ENCODE measurements at regions not wholly inside any gene's neighbourhood (a gene's known extent, or its start where the extent isn't known, plus 50 kb on each side); places are given as distances from the start of the nearest gene placed in this dataset.

DNA sequence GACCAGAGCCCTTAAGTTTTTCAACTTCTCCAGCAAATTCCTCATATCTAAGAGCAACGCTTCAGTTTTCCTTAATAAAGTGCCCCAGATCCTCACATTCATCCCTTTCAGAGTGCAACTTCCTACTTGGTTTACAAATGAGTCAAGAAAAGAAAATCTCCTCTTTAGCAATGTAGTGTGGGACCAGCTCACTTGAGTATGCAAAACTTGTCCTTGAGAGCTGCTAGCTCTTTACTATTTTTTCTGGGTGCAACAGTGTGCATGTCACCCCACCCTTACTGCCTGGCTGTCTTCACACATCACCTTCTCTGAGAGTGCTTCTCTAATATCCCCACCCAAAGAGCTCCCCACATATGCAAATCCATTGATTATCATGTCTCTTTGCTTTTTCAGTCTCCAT, 203.1 kb upstream of the CAMK1G start:
- no peak for TF ChIP-seq EZH2phosphoT487 (IDR thresholded peaks at IDR 0.05; ENCODE audit: insufficient read depth, low read depth)
- no peak for TF ChIP-seq EZH2 (IDR thresholded peaks at IDR 0.05; ENCODE audit: insufficient read depth, poor library complexity, severe bottlenecking)
- in situ Hi-C loops (cut with MboI) = no loop called here
- H3K9me3 ChIP-seq (ENCODE audit: low read depth) = no peaks in the 10 kb centered on the region
- no peaks in the 10 kb centered on the region for H3K9me2 ChIP-seq (ENCODE audit: insufficient read depth)
- no peaks in the 10 kb centered on the region for H4K20me1 ChIP-seq (ENCODE audit: insufficient read depth)
- no peak overlapping the region for H3K9ac ChIP-seq
- H3K4me3 ChIP-seq = no peak overlapping the region
- no peaks in the 10 kb centered on the region for H3K27me3 ChIP-seq (replicated peaks; ENCODE audit: insufficient read depth)
- H3K36me3 ChIP-seq (ENCODE audit: low read depth) = no peaks in the 10 kb centered on the region
- H3F3A ChIP-seq (ENCODE audit: insufficient read depth) = 0 out of 2 replicates have a peak, but pooled peaks cover 8% of the 10 kb centered on the region
- H3K27ac ChIP-seq = no peak overlapping the region
- H3K79me2 ChIP-seq (ENCODE audit: insufficient read depth) = no peaks in the 10 kb centered on the region
- 100% methylated on average over 1 of the region's 1 CpG for WGBS, 2 experiments (ENCODE audit: low coverage in 1 of 2, low lambda C conversion rate in 2 of 2, missing lambda C conversion rate in 2 of 2)
- H2AFZ ChIP-seq = no peak overlapping the region
- peak; percentile 28 for DNase-seq
- H3K4me1 ChIP-seq (ENCODE audit: insufficient read depth) = peaks cover 13% of the 10 kb centered on the region
- no peak overlapping the region for H3K4me2 ChIP-seq (ENCODE audit: unreplicated experiment)

DNA sequence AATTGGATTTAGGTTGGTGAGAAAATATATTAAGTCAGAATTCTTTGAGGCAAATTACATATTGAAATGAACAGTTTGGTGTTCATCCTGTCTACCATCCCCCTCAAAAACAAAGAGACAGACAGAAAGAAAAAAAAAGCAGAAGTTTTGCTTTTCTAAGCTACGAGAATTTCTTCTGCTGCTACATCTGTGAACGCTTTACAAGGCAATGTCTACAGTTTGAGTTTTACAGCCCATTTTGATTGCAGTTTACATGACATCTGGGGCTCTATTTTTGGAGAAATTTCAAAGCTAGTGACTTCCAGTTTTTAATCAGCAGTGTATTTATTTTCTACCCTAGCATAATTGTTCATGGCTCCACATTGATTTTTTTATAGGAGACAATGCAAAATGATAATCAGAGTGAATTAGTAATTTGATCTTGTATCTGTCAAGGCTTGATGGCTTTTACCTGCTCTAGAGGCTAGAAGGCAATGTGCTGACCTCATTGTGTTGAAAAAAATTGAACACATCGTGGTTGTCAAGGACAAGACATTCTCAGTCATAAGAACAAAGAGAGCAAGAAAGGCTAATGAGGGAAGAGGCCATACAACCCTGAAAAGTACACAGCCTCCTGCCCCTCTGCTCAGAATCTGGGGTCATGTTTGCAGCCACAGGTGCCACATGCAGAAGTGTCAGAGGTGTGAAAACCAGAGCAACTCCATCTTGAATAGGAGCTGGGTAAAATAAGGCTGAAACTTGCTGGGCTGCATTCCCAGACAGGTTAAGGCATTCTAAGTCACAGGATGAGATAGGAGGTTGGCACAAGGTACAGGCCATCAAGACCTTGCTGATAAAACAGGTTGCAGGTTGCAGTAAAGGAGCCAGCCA, 201.0 kb upstream of the CAMK1G start:
- no peak overlapping the region for H3K4me3 ChIP-seq
- H4K20me1 ChIP-seq (ENCODE audit: insufficient read depth) = no peaks in the 10 kb centered on the region
- H3K9ac ChIP-seq = no peak overlapping the region
- in situ Hi-C loops (cut with MboI) = no loop called here
- 46 to 59% methylated on average over 3 of the region's 3 CpGs for WGBS, 2 experiments (ENCODE audit: low coverage in 1 of 2, low lambda C conversion rate in 2 of 2, missing lambda C conversion rate in 2 of 2)
- TF ChIP-seq EZH2 (IDR thresholded peaks at IDR 0.05; ENCODE audit: insufficient read depth, poor library complexity, severe bottlenecking) = no peak
- TF ChIP-seq EZH2phosphoT487 (IDR thresholded peaks at IDR 0.05; ENCODE audit: insufficient read depth, low read depth) = no peak
- H3K36me3 ChIP-seq (ENCODE audit: low read depth) = no peaks in the 10 kb centered on the region
- H3F3A ChIP-seq (ENCODE audit: insufficient read depth) = no peaks in the 10 kb centered on the region
- no peak for DNase-seq
- H3K9me3 ChIP-seq (ENCODE audit: low read depth) = no peaks in the 10 kb centered on the region
- peaks cover 3% of the 10 kb centered on the region for H3K4me1 ChIP-seq (ENCODE audit: insufficient read depth)
- no peaks in the 10 kb centered on the region for H3K9me2 ChIP-seq (ENCODE audit: insufficient read depth)
- no peak overlapping the region for H3K4me2 ChIP-seq (ENCODE audit: unreplicated experiment)
- no peaks in the 10 kb centered on the region for H3K27me3 ChIP-seq (replicated peaks; ENCODE audit: insufficient read depth)
- no peak overlapping the region for H3K27ac ChIP-seq
- H3K79me2 ChIP-seq (ENCODE audit: insufficient read depth) = no peaks in the 10 kb centered on the region
- H2AFZ ChIP-seq = no peak overlapping the region

DNA sequence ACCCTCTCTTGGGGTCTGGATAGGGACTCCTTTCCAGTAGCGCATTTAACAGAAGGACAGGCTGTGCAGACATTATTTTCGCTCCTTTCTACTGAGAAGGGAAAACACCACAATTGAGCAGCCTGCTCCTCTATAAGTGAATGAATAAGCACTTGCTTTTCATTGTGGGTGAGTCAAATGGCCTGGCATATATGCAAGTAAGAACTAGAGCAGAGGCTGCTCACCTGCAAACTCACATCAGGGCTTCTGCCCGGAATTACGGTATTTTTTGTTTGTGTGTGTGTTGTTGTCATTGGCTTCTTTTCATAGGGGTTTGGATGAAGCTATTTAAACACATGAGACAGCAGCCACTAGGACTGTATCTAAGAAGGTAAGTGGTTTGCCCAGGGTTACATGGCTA, 200.1 kb upstream of the CAMK1G start:
- Histone ChIP-seq H3K27me3 (replicated peaks; ENCODE audit: insufficient read depth) (no peaks in the 10 kb centered on the region), H3F3A (ENCODE audit: insufficient read depth) (peaks cover 5% of the 10 kb centered on the region), H3K4me3 (no peak overlapping the region), H3K9ac (no peak overlapping the region), H3K27ac (no peak overlapping the region), H3K36me3 (ENCODE audit: low read depth) (no peaks in the 10 kb centered on the region), H4K20me1 (ENCODE audit: insufficient read depth) (no peaks in the 10 kb centered on the region), H2AFZ (peak overlapping the region; percentile 23; the same call in 1 of the 2 replicates), H3K79me2 (ENCODE audit: insufficient read depth) (no peaks in the 10 kb centered on the region), H3K4me1 (ENCODE audit: insufficient read depth) (peaks cover 13% of the 10 kb centered on the region), H3K4me2 (ENCODE audit: unreplicated experiment) (no peak overlapping the region), H3K9me3 (ENCODE audit: low read depth) (no peaks in the 10 kb centered on the region), H3K9me2 (ENCODE audit: insufficient read depth) (no peaks in the 10 kb centered on the region)
- 98 to 100% methylated on average over 4 of the region's 4 CpGs for WGBS, 2 experiments (ENCODE audit: low coverage in 1 of 2, low lambda C conversion rate in 2 of 2, missing lambda C conversion rate in 2 of 2)
- DNase-seq = no peak
- TF ChIP-seq EZH2 (IDR thresholded peaks at IDR 0.05; ENCODE audit: insufficient read depth, poor library complexity, severe bottlenecking) (no peak), EZH2phosphoT487 (IDR thresholded peaks at IDR 0.05; ENCODE audit: insufficient read depth, low read depth) (no peak)
- in situ Hi-C loops (cut with MboI) = no loop called here

- no peaks in the 10 kb centered on the region for H3K79me2 ChIP-seq (ENCODE audit: insufficient read depth)
- H3K9me3 ChIP-seq (ENCODE audit: low read depth) = no peaks in the 10 kb centered on the region
- no peaks in the 10 kb centered on the region for H3K36me3 ChIP-seq (ENCODE audit: low read depth)
- H3K4me3 ChIP-seq = no peak overlapping the region
- in situ Hi-C loops (cut with MboI) = no loop called here
- 81 to 92% methylated on average over 5 of the region's 5 CpGs for WGBS, 2 experiments (ENCODE audit: low coverage in 1 of 2, low lambda C conversion rate in 2 of 2, missing lambda C conversion rate in 2 of 2)
- H3K9me2 ChIP-seq (ENCODE audit: insufficient read depth) = no peaks in the 10 kb centered on the region
- no peak for DNase-seq
- H3K27me3 ChIP-seq (replicated peaks; ENCODE audit: insufficient read depth) = no peaks in the 10 kb centered on the region
- H3F3A ChIP-seq (ENCODE audit: insufficient read depth) = peaks cover 12% of the 10 kb centered on the region
- H3K9ac ChIP-seq = no peak overlapping the region
- H3K4me1 ChIP-seq (ENCODE audit: insufficient read depth) = peaks cover 20% of the 10 kb centered on the region
- H4K20me1 ChIP-seq (ENCODE audit: insufficient read depth) = no peaks in the 10 kb centered on the region
- H3K27ac ChIP-seq = no peak overlapping the region
- no peak overlapping the region for H3K4me2 ChIP-seq (ENCODE audit: unreplicated experiment)
- no peak overlapping the region for H2AFZ ChIP-seq
- no peak for TF ChIP-seq EZH2 (IDR thresholded peaks at IDR 0.05; ENCODE audit: insufficient read depth, poor library complexity, severe bottlenecking)
- TF ChIP-seq EZH2phosphoT487 (IDR thresholded peaks at IDR 0.05; ENCODE audit: insufficient read depth, low read depth) = no peak
Measured at GRCh38 chr1:209383907-209384709, 199.4 kb upstream of the CAMK1G start.
